Testis (tissue), 2 donors: ENCODE measurements at regions not wholly inside any gene's neighbourhood (a gene's known extent, or its start where the extent isn't known, plus 50 kb on each side); places are given as distances from the start of the nearest gene placed in this dataset.
"Not testable (repeated sequence)": the region's sequence is repeated elsewhere in the genome, so short reads cannot be mapped to it uniquely, and the experiment has no call there.

Source experiments
- DNase-seq: peaks from one replicate; pipeline ENCODE4 v3.0.0-alpha.2; 2019
- H3K27ac ChIP-seq, 2 donors: fragments of 200-600 bp; sonication (generic); one replicate each; pipeline ENCODE4 v1.5.1; 2019
- H3K27me3 ChIP-seq: fragments of 200-600 bp; sonication (generic); one replicate; pipeline ENCODE4 v1.5.1; 2019
- H3K36me3 ChIP-seq: fragments of 200-600 bp; sonication (generic); one replicate; pipeline ENCODE4 v1.5.1; 2017; ENCODE audit warnings: low read depth; ENCODE audit errors: missing control alignments
- H3K4me1 ChIP-seq: fragments of 200-600 bp; sonication (generic); one replicate; pipeline ENCODE4 v1.5.1; 2019
- H3K4me3 ChIP-seq, 2 donors: fragments of 200-600 bp; sonication (generic); one replicate each; pipeline ENCODE4 v1.5.1; 2017 to 2019
- H3K9me3 ChIP-seq: fragments of 200-600 bp; sonication (generic); one replicate; pipeline ENCODE4 v1.5.1; 2017
- CTCF ChIP-seq, 3 experiments: fragments of 450-650 bp in 2 of 3; fragments of 200-600 bp in 1 of 3; sonication (generic) in 1 of 3; IDR thresholded peaks; one replicate each; pipeline ENCODE4 v1.5.1; 2016 to 2019; ENCODE audit warnings: antibody characterized with exemption in 3 of 3, mild to moderate bottlenecking in 2 of 3, moderate library complexity in 1 of 3
- POLR2A ChIP-seq: fragments of 450-650 bp; IDR thresholded peaks from one replicate; pipeline ENCODE4 v1.6.1; 2017; ENCODE audit warnings: antibody characterized with exemption, mild to moderate bottlenecking, moderate library complexity
- WGBS, 2 donors: methylation state at CpG; one replicate each; pipeline ENCODE4 v1.1.5; 2018; 5-methylcytosine and 5-hydroxymethylcytosine counted together
- intact Hi-C: fragments of 100-400 bp; cut with DNase I; formaldehyde crosslinking; loops from one replicate; pipeline ENCODE4 v1.15.1; 2023; ENCODE audit warnings: low total_unique reads

GRCh38 chr6:163863565-163863964 is 449.0 kb downstream of the QKI start:
- intact Hi-C loops = no loop called here
- WGBS, 2 donors = 95 to 100% methylated on average over 4 to 6 of the region's 6 CpGs

GRCh38 chr6:163862701-163863100 is 448.2 kb downstream of the QKI start:
- no peaks in the 10 kb centered on the region for H3K27me3 ChIP-seq
- no peak overlapping the region for H3K27ac ChIP-seq
- intact Hi-C loops = no loop called here
- DNase-seq = no peak
- no peaks in the 10 kb centered on the region for H3K9me3 ChIP-seq
- H3K4me3 ChIP-seq = no peak overlapping the region
- no peaks in the 10 kb centered on the region for H3K4me1 ChIP-seq
- WGBS, 2 donors = 92 to 97% methylated on average over 5 of the region's 5 CpGs
- no peaks in the 10 kb centered on the region for H3K36me3 ChIP-seq
- TF ChIP-seq POLR2A (no peak), CTCF (IDR thresholded peaks at IDR 0.05) (no peak)

More at GRCh38 chr6:163863565-163863964, 449.0 kb downstream of the QKI start:
- Histone ChIP-seq H3K4me1 (no peaks in the 10 kb centered on the region), H3K9me3 (no peaks in the 10 kb centered on the region), H3K4me3 (no peak overlapping the region), H3K27me3 (no peaks in the 10 kb centered on the region), H3K36me3 (no peaks in the 10 kb centered on the region), H3K27ac (no peak overlapping the region)
- no peak for DNase-seq
- TF ChIP-seq CTCF (IDR thresholded peaks at IDR 0.05) (no peak), POLR2A (no peak)

- no peaks in the 10 kb centered on the region for H3K36me3 ChIP-seq
- no peaks in the 10 kb centered on the region for H3K4me1 ChIP-seq
- H3K27ac ChIP-seq = no peak overlapping the region
- 91 to 93% methylated on average over 8 of the region's 8 CpGs for WGBS, 2 donors
- TF ChIP-seq POLR2A (no peak), CTCF (IDR thresholded peaks at IDR 0.05) (no peak)
- no peak overlapping the region for H3K4me3 ChIP-seq
- intact Hi-C loops = no loop called here
- H3K9me3 ChIP-seq = no peaks in the 10 kb centered on the region
- H3K27me3 ChIP-seq = no peaks in the 10 kb centered on the region
- no peak for DNase-seq
These were observed 447.1 kb downstream of the QKI start for GRCh38 chr6:163861627-163862026.

- intact Hi-C loops = no loop called here
- TF ChIP-seq POLR2A = no peak
- no peak for TF ChIP-seq CTCF (IDR thresholded peaks at IDR 0.05)
- no peak overlapping the region for H3K27ac ChIP-seq
- H3K9me3 ChIP-seq = no peaks in the 10 kb centered on the region
- 35 to 39% methylated on average over 12 of the region's 12 CpGs for WGBS, 2 donors
- H3K36me3 ChIP-seq = no peaks in the 10 kb centered on the region
- no peak for DNase-seq
- H3K27me3 ChIP-seq = no peaks in the 10 kb centered on the region
- no peaks in the 10 kb centered on the region for H3K4me1 ChIP-seq
- no peak overlapping the region for H3K4me3 ChIP-seq
These were observed 446.0 kb downstream of the QKI start for GRCh38 chr6:163860287-163861081.

- DNase-seq, H3K27ac ChIP-seq, H3K36me3 ChIP-seq, H3K9me3 ChIP-seq, H3K4me3 ChIP-seq, H3K27me3 ChIP-seq, H3K4me1 ChIP-seq, intact Hi-C loops: not testable (repeated sequence)
- 93 to 97% methylated on average over 5 of the region's 5 CpGs for WGBS, 2 donors
These were observed 444.4 kb downstream of the QKI start for GRCh38 chr6:163858870-163859269.
